ENCODE measurements at regions not wholly inside any gene's neighbourhood (a gene's known extent, or its start where the extent isn't known, plus 50 kb on each side); places are given as distances from the start of the nearest gene placed in this dataset.

- no peak for DNase-seq
These were observed 143.4 kb upstream of the TSC22D2 start for GRCh38 chr3:150264561-150265279.

- DNase-seq = no peak
These were observed 146.1 kb upstream of the TSC22D2 start for GRCh38 chr3:150261958-150262357.

- DNase-seq = no peak
These were observed 146.7 kb upstream of the TSC22D2 start for GRCh38 chr3:150261418-150261817.

- no peak for DNase-seq
These were observed 147.7 kb upstream of the TSC22D2 start for GRCh38 chr3:150260398-150260710.

- DNase-seq = no peak
These were observed 148.3 kb upstream of the TSC22D2 start for GRCh38 chr3:150259526-150260397.

GRCh38 chr3:150256782-150257181 is 151.3 kb upstream of the TSC22D2 start:
- DNase-seq = no peak

GRCh38 chr3:150256318-150256717 is 151.8 kb upstream of the TSC22D2 start:
- no peak for DNase-seq

GRCh38 chr3:150255826-150256225 is 152.3 kb upstream of the TSC22D2 start:
- no peak for DNase-seq

- DNase-seq = no peak
These were observed 152.7 kb upstream of the TSC22D2 start for GRCh38 chr3:150255413-150255812.

GRCh38 chr3:150254309-150254708 is 153.8 kb upstream of the TSC22D2 start:
- no peak for DNase-seq

GRCh38 chr3:150253622-150254021 is 154.5 kb upstream of the TSC22D2 start:
- DNase-seq = peak; percentile 97

GRCh38 chr3:150252462-150252861 is 155.6 kb upstream of the TSC22D2 start:
- DNase-seq = peak; percentile 30

GRCh38 chr3:150251187-150252062 is 156.7 kb upstream of the TSC22D2 start:
- peak; percentile 46 for DNase-seq

- DNase-seq = no peak
These were observed 158.2 kb upstream of the TSC22D2 start for GRCh38 chr3:150249779-150250470.

- DNase-seq = no peak
These were observed 159.0 kb upstream of the TSC22D2 start for GRCh38 chr3:150248888-150249681.

GRCh38 chr3:150248116-150248887 is 159.8 kb upstream of the TSC22D2 start:
- DNase-seq = no peak

- DNase-seq = no peak
These were observed 160.7 kb upstream of the TSC22D2 start for GRCh38 chr3:150247441-150247840.

- DNase-seq = no peak
These were observed 164.6 kb upstream of the TSC22D2 start for GRCh38 chr3:150243466-150243865.

GRCh38 chr3:150242220-150242936 is 165.7 kb upstream of the TSC22D2 start:
- DNase-seq = no peak

- DNase-seq = no peak
These were observed 167.2 kb upstream of the TSC22D2 start for GRCh38 chr3:150240891-150241290.

All from hematopoietic multipotent progenitor cell treated with erythropoietin and hydrocortisone succinate and interleukin-3 and kit ligand, for 6 days (in vitro differentiated cells).